ENCODE measurements at regions not wholly inside any gene's neighbourhood (a gene's known extent, or its start where the extent isn't known, plus 50 kb on each side); places are given as distances from the start of the nearest gene placed in this dataset.
"Not testable (repeated sequence)": the region's sequence is repeated elsewhere in the genome, so short reads cannot be mapped to it uniquely, and the experiment has no call there.

DNA sequence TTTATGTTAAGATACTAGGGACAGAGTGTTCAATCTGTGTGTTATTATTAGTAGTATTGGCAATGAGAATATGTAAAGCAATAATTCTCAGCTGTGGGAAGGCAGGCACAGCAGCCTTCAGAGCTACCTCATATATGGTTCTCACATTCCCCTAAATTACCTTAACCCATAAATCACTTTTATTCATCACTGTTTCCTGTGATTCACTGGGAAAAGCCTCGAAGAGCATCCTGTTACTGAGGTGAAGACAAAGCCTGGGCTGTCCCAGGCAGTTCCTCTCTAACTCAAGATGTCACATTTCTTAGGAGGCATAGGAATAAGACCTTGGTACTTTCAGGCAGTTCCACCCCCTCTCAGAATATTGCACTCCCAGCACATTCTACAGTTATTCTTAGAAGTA lies 965.7 kb downstream of the NCAM2 start:
- in situ Hi-C loops (cut with MboI; ENCODE audit: low pct_unique_long_range_greater_than_20kb, low sequenced_read_pairs), result no loop called here
- DNase-seq, result no peak

DNA sequence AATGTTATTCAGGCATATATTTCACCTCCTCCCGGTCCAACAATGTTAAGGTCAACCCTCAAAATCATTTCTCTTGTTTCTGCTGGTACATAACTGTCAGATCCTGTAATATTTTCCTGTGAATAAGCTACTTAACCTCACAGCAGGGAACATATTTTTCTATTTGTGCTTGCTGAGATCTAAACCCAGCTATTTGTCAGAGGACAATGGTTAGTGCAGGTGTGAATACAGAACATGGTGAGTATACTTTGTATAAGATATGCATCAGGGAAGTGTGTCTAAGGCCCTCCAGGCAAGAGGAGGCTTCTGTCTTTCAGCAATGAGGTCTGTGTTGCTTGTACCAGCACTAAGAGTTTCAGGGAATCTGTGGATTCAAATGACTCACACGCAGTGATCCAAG lies 970.6 kb downstream of the NCAM2 start:
- no peak for DNase-seq
- in situ Hi-C loops (cut with MboI; ENCODE audit: low pct_unique_long_range_greater_than_20kb, low sequenced_read_pairs), result no loop called here

DNA sequence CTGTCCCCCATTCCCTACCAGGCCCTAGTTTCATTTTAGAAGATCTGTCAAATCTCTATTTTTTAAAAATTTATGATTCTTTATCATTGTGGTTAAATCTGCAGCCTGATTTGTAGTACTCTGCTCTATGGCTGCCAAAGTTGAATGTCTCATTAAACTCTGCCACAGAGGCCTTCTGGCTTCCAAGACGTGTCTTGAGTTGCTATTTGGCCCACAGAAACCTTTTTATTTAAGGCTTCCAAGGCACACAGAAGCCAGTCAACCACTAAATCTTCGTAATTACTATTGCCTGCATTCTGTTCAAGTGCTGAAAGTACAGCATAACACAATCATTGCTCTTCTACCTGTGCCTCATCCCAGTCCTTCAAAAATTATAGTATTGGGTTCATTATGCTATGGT lies 971.0 kb downstream of the NCAM2 start:
- DNase-seq, result no peak
- in situ Hi-C loops (cut with MboI; ENCODE audit: low pct_unique_long_range_greater_than_20kb, low sequenced_read_pairs), result no loop called here

DNA sequence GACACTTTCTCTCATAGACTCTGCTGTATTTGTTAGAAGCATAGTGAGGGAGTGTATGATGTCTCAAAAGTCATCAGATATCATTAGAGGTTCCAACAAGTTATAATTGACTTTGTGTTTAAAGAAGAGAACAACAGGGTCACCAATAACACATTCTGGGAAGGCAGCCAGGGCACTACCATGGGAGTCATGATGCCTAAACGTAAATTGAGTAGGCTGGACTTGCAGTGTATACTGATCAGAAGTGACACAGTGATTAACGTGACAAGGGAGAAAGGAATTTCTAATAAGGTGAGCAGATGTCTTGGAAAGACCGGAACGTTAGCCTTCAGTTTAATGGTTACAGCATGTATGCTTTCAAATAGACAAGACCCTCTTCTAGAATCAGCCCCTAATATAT lies 973.2 kb downstream of the NCAM2 start:
- no peak for DNase-seq

DNA sequence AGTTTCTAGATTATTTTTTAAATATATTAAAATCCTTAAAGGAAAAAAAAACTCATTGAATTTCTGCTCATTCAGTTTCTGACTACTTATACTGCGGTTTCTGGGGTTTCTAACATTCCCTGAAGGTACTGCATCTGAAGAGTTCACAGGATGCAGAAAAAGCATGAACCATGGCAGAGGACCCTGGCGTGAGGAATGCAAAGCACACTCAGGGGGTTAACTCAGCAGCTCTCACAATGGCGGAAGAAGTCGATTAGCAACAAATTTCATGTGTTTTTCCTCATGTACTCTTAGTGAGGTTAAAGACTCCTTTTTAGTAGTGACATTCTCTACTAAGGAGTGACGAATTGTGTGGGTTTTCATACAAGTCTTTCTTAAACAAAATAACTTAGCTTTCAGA lies 975.6 kb downstream of the NCAM2 start:
- in situ Hi-C loops (cut with MboI; ENCODE audit: low pct_unique_long_range_greater_than_20kb, low sequenced_read_pairs), result no loop called here
- DNase-seq, result no peak

More for the DNA sequence above, 973.2 kb downstream of the NCAM2 start:
- in situ Hi-C loops (cut with MboI; ENCODE audit: low pct_unique_long_range_greater_than_20kb, low sequenced_read_pairs), result no loop called here

DNA sequence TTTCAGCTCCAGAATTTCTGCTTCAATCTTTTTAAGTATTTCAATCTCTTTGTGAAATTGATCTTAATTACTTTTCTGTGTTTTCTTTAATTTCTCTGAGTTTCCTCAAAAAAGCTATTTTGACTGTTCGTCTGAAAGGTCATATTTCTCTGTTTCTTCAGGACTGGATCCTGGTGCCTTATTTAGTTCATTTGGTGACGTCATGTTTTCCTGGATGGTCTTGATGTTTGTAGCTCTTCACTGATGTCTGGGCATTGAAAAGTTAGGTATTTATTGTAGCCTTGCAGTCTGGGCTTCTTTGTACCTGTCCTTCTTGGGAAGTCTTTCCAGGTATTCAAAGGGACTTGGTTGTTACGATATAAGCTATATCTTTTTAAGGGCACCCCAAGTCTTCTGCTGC lies 998.7 kb downstream of the NCAM2 start:
- in situ Hi-C loops (cut with MboI; ENCODE audit: low pct_unique_long_range_greater_than_20kb, low sequenced_read_pairs), result no loop called here
- no peak for DNase-seq

DNA sequence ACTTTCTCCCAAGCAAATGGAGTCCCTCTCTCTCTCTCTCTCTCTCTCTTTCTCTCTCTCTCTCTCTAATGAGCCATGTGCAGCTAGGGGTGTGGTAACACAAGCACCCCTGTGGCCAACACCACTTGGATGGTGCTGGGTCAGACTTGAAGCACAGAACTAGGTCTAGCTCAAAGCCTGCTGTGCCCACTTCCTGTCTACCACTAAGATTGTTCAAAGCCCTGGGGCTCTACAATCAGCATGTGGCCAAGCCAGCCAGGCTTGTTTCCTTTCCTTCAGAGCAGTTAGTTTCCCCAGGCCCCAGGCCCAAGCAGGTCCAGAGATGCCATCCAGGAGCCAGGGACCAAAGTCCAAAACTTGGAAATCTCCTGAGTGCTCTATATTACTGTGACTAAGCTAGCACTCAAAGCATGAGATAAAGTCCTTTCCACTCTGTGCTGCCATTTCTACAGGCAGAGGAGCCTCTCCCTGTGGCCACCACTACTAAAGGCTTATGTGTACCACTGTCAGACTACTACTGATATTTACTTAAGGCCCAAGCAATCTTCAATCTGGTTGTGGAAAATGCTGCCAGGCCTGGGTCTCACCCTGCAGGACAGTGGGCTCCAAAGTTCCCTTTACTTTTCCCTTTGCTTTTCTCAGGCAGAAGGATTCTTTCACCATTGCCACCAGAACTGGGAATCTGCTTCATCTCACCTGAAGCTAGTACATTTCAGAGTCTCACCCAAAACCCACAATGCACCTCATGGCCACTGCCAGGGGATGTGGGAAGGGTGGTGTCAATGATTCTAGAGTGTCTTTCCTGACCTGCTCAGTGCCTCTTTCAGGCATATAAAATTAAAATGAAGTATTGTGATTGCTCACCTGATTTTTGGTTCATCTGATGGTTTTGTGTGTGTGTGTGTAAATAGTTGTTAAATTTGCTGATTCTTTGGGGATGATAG lies 999.5 kb downstream of the NCAM2 start:
- DNase-seq, result no peak
- in situ Hi-C loops (cut with MboI; ENCODE audit: low pct_unique_long_range_greater_than_20kb, low sequenced_read_pairs), result no loop called here

DNA sequence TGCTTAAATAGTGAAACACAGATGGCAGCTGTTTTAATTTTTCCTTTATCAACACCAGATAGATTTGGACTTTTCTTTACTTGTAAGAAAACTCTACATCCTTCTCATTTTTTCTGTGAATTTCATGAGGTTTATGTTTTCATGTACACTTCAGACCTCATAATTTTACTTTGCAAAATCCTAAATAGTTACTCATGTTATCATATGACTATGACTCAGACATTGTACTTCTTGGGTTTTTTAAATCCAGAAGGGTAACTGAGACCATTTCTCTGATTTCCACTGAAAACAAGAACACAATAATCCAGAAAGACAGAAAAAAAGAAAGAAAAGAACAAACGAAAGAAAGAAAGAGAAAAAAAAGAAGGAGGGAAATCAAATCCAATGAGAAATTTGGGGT lies 1021.6 kb downstream of the NCAM2 start:
- in situ Hi-C loops (cut with MboI; ENCODE audit: low pct_unique_long_range_greater_than_20kb, low sequenced_read_pairs), result no loop called here
- DNase-seq, result no peak

DNA sequence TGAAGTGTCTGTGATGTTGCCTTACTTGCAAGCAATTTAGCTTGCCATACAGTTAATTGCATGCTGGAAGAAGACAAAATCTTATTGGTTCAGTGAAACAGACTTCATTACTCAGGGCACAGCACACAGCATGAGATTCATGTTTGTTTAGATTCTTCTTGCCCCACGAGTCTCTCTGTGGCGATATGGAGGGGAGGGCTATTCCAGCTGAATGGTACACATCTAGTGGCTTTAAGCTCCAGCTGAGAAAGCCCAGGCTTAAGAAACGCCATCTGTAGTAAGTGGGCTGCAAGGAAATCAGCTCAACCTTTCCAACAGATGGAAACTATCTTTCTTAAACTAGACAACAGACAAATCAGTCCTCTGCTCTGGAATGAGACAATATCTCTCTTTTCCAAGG lies 1022.0 kb downstream of the NCAM2 start:
- no peak for DNase-seq

DNA sequence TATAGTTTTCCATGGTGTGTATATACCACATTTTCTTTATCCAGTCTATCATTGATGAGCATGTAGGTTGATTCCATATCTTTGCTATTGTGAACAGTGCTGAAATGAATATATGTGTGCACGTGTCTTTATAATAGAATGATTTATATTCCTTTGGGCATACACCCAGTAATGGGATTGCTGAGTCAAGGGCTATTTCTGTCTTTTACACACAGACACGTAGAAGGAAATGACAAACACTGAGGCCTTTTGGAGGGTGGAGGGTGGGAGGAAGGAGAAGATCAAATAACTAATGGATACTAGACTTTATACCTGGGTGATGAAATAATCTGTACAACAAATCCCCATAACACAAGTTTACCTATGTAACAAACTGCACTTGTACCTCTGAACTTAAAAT lies 1025.7 kb downstream of the NCAM2 start:
- in situ Hi-C loops (cut with MboI; ENCODE audit: low pct_unique_long_range_greater_than_20kb, low sequenced_read_pairs); DNase-seq: not testable (repeated sequence)

More for the DNA sequence above, 1022.0 kb downstream of the NCAM2 start:
- in situ Hi-C loops (cut with MboI; ENCODE audit: low pct_unique_long_range_greater_than_20kb, low sequenced_read_pairs), result no loop called here

DNA sequence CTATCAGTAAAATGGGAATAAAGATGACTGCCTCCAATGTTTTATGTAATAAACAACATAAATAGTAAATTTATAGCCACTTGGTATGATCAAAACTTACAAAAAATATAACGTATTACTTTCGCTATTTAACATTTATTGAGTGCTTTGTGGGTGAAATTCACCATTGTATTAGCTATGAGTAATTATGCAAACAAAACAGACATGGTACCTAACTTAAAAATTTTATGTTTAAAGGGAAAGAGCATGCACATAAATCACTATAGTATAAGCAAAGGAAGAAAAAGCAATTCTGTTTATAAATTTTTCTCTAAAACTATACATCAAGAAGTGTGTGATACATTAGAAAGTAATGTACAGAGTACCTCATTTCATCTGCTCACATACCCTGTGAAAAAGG lies 1046.2 kb downstream of the NCAM2 start:
- DNase-seq, result no peak
- in situ Hi-C loops (cut with MboI; ENCODE audit: low pct_unique_long_range_greater_than_20kb, low sequenced_read_pairs), result no loop called here

DNA sequence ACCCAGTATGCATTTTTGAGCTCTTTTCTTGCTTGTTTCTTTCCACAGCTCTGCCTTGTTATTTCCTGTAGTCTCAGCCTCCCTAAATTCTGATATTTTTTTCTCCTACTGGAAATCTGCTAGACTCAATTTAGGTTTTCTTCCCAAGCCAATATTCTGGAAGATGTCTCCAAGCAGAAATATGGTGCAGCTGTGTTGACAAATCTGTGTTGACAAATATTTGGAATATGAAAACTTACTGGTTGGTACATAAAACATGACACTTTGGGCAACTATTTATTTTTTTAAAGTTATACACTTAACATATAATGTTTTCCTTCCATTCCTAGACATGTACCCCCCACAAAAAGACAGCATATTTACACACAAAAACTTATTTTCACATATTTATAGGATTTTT lies 1048.4 kb downstream of the NCAM2 start:
- in situ Hi-C loops (cut with MboI; ENCODE audit: low pct_unique_long_range_greater_than_20kb, low sequenced_read_pairs), result no loop called here
- no peak for DNase-seq

DNA sequence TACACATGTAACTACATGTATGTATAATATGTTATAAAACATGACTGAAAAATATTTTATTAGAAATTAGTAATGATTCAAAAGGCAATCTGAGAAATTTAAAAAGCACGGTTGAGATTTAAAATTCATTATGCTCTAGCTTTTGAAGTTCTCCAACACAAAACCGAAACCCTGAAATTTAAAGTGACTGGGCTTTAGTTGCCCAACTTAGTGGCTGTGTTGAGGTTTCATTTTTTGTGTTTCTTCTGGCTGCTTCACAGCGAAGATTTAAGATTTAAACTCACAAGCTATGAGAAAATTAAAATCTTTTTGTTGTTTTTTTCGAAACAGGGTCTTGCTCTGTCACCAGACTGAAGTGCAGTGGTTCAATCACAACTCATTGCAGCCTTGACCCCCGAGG lies 1058.7 kb downstream of the NCAM2 start:
- in situ Hi-C loops (cut with MboI; ENCODE audit: low pct_unique_long_range_greater_than_20kb, low sequenced_read_pairs), result no loop called here
- DNase-seq, result no peak

DNA sequence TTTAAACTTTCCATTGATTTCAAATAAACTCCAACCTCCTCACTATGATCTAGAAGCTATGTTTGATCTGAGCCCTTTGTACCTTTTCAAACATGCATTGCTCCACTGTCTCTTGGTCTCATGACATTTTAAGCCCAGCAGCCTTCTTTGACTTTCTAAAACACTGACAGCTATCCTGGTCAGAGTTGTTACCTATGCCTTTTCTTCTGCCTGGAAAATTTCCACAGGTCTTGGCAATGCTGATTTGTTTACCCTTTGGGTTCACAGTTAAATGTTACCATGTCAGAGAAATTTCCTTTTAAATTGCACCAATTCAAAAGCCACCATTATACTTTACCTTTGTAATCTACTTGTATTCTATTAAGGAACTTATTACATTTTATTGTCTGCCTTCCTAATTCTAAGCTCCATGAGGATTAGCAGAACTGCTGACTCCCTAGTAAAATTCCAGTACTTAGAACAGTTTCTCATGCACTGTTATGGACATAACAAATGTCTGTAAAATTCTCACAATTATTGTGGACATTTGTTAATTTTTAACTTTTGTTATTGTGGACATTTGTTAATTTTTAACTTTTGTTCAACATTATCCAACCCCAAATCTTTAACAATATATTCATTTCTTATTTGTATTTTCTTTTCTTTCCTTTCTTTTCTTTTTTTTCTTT lies 1064.4 kb downstream of the NCAM2 start:
- DNase-seq, result no peak

DNA sequence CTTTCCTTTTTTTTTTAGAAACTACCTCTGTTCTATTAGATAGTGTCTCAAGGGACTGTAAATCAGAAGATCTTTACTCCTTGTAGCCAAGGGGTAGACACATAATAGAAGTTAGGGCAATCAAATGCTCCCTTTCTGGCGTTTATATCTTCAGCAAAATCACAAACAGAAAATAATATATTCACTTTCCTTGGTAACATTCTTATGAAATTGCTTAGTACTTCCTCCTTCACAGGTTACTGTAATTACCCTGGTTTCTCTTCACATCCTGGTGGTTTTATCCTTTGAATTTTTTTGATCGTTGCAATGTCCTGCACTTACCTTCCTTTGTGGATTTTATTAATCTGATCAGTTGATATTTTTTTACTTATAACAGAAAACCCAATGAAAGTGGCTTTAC lies 1064.9 kb downstream of the NCAM2 start:
- no peak for DNase-seq
- in situ Hi-C loops (cut with MboI; ENCODE audit: low pct_unique_long_range_greater_than_20kb, low sequenced_read_pairs), result no loop called here

More for the DNA sequence above, 1064.4 kb downstream of the NCAM2 start:
- in situ Hi-C loops (cut with MboI; ENCODE audit: low pct_unique_long_range_greater_than_20kb, low sequenced_read_pairs), result no loop called here

DNA sequence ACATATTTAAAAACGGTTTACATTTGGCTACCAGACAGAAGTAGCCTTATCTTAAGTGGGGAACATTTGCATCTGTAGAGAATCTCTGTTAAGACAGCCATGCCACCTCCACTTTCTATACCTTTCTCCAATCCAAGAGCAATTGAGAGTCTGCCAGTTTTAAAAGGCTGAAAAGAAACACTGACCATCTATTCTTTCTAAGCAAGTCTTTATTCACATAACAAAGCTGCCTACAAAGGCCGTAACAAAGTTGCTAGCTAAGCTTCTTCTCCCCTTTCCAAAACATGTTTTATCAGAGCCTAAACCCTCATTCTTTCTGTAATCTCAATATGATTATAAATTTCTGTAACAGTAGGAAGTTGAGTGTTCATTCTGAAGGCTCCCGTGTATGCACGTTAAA lies 1078.3 kb downstream of the NCAM2 start:
- DNase-seq, result no peak
- in situ Hi-C loops (cut with MboI; ENCODE audit: low pct_unique_long_range_greater_than_20kb, low sequenced_read_pairs), result no loop called here

DNA sequence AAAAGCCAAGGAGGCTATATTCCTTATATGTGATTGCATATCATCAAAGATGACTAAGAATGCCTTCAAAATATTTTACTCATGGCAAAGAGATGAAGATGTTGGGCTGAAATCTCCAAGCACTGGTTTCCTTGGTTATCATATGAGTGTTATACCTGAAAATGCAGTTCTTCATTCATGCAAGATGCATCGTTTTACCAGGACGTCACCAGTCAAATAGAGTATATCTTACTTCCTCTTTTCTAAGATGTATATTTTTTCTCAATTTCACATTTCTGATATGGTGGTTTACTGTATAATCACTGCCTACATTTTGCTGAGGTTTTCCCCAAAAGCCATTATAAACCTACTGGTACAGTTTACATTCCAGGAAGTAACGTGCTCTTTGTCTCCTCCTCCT lies 1085.7 kb downstream of the NCAM2 start:
- DNase-seq, result no peak
- in situ Hi-C loops (cut with MboI; ENCODE audit: low pct_unique_long_range_greater_than_20kb, low sequenced_read_pairs), result no loop called here

DNA sequence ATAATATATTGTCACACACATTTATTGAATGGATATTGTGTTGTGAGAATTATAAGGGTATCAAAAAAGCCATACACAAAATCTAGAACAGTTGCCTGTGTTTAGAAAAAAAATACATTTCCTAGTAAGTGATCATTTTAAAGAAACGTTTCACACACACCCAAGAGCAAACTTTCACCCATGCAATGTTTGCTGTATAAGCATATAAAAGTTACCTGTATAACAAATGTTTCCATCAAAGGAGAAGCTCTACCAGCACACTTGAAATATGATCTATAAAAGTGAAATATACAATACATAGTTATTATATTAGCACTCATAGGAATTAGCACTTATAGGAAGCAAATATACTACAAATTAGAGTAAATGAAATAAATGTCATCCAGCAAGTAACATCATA lies 1098.1 kb downstream of the NCAM2 start:
- in situ Hi-C loops (cut with MboI; ENCODE audit: low pct_unique_long_range_greater_than_20kb, low sequenced_read_pairs), result no loop called here

DNA sequence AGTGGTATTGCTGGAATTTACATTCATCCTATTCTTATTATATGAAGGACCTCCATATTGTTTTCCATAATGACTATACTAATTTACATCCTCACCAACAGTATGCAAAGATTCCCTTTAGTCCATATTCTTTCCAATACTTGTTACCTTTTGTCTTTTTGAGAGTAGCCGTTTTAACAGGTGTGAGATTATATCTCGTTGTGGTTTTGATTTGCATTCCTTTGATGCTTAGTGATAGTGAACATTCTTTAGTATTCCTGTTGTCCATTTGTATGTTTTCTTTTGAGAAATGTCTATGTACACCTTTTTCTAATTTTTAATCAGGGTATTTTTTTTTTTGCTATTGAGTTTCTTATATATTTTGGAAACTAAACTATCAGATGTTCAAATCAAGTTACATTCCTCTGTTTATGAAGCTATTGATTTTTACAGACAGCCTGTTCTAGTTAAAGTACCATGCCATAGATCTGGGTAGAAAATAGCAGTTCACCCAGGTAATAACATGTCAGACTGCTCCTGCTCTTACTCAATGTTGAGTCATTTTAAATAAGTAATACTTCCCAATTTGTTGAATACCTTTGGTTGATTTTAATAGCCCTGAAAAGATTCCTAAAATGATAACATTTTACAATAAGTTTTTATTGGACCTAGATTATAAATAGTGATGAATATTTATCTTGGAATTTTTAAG lies 1108.7 kb downstream of the NCAM2 start:
- DNase-seq, result no peak

More for the DNA sequence above, 1098.1 kb downstream of the NCAM2 start:
- DNase-seq, result no peak

DNA sequence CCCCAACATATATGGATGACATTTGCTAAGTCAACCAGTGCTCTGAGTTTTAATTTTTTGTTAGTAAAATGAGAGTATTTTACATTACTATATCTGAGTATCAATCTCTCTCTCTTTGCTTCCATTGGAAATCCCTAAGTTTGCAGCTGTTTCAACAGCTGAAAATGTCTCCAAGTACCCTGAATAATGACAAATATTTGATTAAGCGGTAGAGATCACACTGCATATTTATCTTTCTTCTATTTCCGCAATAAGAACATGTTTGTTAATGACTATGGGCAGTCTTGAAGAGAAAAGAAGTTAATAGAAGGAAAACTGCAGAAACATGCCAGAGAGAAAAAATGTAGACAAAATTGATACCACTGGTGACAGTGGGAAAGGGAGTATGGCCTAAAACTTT lies 1117.5 kb downstream of the NCAM2 start:
- in situ Hi-C loops (cut with MboI; ENCODE audit: low pct_unique_long_range_greater_than_20kb, low sequenced_read_pairs), result no loop called here
- DNase-seq, result no peak

More for the DNA sequence above, 1108.7 kb downstream of the NCAM2 start:
- in situ Hi-C loops (cut with MboI; ENCODE audit: low pct_unique_long_range_greater_than_20kb, low sequenced_read_pairs), result no loop called here
